HG03103 (cell line): ENCODE measurements at regions not wholly inside any gene's neighbourhood (a gene's known extent, or its start where the extent isn't known, plus 50 kb on each side); places are given as distances from the start of the nearest gene placed in this dataset.

ENCODE experiments used
- ATAC-seq: cut with Tn5 transposase; IDR thresholded peaks from one replicate; pipeline ENCODE4 v1.9.1; 2021; ENCODE audit warnings: low read depth; ENCODE audit not compliant: unreplicated experiment

GRCh38 chr6:19427548-19427947, 409.6 kb upstream of the ID4 start:
- no peak for ATAC-seq

DNA sequence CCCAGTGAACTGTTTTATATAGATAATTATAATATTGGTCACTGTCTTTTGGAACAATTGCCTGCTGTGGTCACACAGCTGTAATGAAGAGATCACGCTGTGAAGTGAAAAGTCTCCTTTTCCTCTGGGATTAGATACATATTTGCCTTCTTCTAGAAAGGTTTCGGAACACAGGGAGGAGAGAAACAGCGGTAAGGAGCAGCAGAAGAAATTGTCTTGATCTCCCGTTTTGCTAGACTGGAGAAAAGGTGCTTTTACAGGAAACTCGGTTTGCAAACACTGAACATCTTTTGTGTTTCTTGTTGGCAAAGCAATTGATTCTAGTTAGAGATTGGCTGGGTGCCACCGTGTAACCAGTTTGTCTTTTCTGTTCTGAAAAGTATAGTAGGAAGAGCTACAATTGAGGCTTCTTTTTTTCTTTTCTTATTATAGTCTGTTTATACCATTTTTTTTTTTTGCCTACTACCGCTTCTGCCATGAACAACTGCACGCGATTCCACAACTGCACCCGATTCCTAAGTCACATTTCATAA, 404.1 kb upstream of the ID4 start:
- no peak for ATAC-seq

DNA sequence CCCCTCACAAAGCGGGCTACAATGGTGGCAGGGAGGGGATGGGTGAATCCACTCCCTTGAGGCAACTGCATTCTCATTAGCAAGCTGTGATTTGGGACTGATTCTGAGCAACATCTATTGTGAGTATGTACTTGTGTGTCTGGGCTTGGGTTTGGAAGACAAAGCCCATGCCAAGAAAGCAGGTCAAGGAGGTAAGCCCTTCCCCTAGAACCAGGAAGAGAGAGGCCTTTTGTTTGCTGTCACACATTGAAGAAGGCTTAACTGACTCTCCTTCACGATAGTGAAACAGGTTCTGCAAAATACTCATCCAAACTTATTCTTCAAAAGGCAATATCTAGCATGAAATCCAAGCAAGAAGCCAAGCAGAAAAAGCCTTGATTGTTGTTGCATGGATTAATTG, 403.1 kb upstream of the ID4 start:
- no peak for ATAC-seq

- no peak for ATAC-seq
These were observed 401.4 kb upstream of the ID4 start for GRCh38 chr6:19435755-19436154.

DNA sequence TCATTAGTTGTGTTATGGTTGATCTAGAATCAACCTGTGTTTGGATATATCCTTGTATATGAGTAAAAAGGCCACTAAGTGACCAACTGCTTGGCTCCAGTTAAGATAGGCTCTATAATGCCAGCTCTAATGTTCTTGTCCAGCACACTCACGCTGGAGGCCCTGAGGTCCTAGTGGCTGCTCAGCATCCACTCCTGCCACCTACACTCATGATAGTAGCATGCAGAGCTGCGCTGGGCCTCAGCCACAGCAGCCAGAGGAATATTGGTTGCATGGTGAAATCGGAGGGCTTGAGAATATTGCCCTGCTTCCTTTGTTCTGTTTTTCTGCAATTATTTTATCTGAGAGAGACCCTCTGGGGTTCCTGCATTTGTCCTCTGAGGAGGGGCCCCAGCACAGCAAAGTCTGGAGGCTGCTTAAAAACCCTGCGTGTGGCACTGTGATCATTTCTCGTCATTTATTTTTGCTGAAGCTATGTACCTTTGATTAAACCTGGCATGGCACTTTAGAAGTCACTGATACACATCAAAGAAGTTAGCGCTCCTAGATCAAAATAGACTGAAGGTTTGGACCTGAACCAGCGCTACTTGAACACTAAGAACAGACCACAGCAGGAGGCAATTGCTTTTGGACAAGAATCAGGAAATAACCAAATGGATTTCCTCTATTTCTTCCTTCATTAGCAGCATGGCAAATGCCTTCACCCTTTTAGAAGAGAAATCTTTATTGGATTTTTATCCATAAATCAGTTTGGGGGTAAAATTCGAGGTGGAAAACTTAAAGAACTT, 398.4 kb upstream of the ID4 start:
- ATAC-seq = no peak

GRCh38 chr6:19440531-19440930, 396.6 kb upstream of the ID4 start:
- ATAC-seq = no peak

DNA sequence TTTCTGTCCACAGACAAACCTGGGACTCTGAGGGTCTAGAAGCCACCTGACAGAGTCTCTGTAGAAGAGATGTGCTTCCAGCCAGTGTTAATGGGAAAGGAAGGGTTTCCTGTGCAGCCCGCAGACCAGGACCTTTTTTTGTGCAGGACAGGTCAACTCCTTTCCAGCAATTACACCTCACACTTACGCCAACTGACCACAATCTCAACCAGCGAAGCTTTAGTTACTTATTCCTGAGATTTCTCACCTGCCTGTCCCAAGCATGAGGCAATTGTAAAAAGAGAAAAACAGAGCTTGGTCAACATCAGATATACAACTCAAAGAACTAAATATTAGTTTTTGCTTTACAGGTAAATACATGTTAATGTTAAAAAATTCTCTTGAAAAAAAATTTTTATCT, 393.8 kb upstream of the ID4 start:
- no peak for ATAC-seq

- no peak for ATAC-seq
These were observed 393.1 kb upstream of the ID4 start for GRCh38 chr6:19444041-19444440.

DNA sequence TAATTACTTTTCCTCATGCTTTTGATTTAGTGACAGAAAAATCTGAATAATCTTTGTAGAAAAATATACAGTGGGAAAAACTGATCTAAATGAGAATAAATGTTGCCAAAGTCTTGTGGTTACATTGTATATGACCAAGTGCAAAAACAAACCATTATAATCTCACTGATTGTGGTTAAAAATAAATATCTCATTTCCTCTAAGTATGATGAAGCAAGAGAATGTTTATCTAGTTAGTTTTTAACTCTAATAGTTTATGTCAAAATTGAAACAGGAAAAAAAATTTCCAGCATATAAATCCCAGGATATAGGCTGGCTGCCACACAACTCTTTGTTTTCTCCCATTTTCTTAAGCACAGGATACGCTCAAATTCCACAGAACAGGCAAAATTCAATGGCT, 392.7 kb upstream of the ID4 start:
- ATAC-seq = no peak

DNA sequence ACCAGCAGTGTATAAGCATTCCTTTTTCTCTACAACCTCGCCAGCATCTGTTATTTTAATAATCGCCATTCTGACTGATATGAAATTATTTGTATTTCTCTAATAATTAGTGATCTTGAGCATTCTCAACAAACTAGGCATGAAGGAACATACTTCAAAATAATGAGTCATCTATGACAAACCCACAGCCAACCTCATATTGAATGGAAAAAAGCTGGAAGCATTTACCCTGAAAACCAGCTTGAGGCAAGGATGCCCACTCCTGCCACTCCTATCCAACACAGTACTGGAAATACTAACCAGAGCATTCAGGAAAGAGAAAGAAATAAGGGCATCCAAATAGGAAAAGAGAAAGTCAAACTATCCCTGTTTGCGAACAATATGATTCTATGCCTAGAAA, 390.6 kb upstream of the ID4 start:
- no peak for ATAC-seq

DNA sequence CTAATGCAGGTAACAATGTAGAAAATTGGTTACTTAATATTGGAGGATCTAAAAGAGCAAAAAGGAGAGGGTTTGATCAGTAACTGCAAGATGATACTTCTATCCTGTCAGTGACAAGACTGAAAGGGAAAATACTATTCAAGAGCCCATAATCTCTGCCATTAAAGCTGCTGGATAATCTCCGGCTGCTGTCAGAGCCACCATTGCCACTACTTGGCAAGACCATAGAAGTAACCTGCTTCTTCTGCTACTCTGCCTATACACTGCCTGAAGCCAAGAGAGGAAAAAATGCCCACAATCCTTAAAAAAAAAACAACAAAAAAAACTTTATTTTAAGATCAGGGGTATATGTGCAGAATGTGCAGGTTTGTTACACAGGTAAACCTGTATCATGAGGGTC, 386.5 kb upstream of the ID4 start:
- ATAC-seq = no peak

DNA sequence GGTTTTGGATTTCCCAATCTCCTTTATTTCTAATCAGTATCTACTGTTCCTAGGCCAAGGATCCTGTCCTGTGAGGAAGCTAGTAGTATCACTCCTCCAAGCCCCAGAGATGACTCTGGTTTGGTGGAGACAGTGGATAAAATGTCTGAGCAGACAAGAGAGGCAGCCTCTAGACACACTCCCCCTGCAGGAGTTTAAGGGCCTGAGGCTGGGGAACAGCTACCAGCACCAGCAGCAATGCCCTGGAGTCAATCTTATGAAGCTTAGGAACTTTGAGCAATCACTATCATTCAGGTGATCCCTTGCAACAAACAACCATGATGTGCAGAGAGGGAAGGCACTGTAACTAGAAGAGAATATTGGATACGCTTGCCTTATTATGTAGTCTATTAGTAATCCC, 384.7 kb upstream of the ID4 start:
- no peak for ATAC-seq

- no peak for ATAC-seq
These were observed 383.0 kb upstream of the ID4 start for GRCh38 chr6:19454001-19454720.

DNA sequence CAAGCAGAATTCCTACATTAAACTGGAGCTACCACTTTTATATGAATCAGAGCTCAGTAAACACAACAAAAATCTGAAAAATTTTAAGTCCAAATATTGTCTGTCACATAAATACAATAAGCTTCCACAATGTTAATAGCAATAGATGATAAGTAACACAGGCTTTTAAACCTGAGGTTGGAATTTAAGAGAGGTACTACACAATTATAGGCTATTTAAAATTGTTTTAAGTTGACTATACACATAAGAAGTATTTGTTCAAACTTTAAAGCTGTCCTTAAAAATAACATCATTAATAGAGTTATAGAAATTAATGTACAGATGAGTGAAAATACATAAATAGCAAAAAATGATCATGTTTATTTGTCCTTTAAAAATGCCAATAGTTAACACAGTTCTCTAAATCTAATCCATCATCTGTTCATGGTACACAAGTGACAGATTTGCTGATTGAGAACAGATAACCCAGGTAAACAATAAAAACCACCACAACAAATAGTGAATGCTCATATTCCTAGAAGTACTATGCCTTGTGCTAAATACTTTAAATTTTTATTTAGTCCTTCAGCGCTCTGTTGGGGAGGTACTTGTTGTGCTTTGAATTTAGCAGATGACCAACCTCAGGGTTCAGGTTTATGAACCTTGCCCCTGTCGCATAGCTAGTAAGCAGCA, 382.3 kb upstream of the ID4 start:
- ATAC-seq = no peak

GRCh38 chr6:19463250-19463649, 373.9 kb upstream of the ID4 start:
- no peak for ATAC-seq

GRCh38 chr6:19463925-19464324, 373.2 kb upstream of the ID4 start:
- ATAC-seq = no peak

- no peak for ATAC-seq
These were observed 371.9 kb upstream of the ID4 start for GRCh38 chr6:19465256-19465655.

DNA sequence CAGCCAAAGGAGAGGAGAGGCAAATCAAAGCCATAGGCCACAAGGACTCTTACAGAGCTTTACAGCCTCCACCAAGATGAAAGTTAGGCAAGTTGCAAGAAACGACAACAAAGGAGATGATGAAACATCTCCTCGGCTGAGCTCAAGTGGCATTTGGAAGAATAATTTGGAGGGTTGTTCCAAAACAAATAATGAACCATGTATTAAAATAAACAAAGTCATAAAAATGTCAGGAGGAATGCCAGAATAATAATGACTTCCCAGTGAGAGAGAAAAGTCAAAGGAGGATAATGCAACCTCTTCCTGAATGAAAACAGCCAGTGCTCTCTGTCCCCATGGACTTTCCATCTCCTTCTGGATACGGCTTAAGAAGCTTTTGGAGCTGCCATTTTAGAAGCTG, 371.4 kb upstream of the ID4 start:
- ATAC-seq = no peak

- ATAC-seq = no peak
These were observed 366.8 kb upstream of the ID4 start for GRCh38 chr6:19470333-19470732.

GRCh38 chr6:19472153-19472552, 365.0 kb upstream of the ID4 start:
- ATAC-seq = no peak

DNA sequence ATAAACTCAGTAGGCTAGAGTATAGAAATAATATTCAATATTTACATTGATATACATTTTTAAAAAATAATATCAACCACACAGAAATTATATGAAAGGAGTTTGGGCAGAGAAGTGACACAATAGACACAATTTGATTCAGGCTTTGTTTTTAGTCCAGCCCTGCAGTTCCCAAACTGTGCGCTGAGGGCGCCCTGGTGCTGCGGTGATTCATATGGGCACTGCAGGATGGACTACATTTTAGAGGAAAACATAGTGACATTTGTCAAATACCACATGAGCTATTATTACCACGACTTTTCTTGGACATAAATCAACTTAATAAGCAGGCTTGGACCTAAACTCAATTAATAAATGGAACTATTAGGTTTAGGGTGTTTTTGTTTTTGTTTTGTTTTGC, 364.3 kb upstream of the ID4 start:
- no peak for ATAC-seq
